ENCODE measurements at regions not wholly inside any gene's neighbourhood (a gene's known extent, or its start where the extent isn't known, plus 50 kb on each side); places are given as distances from the start of the nearest gene placed in this dataset.

- no peak for DNase-seq
Measured at GRCh38 chr1:59225594-59226316, 71.1 kb upstream of the FGGY start.

- no peak for DNase-seq
Measured at GRCh38 chr1:59229138-59229537, 67.8 kb upstream of the FGGY start.

GRCh38 chr1:59230622-59231021 is 66.3 kb upstream of the FGGY start:
- DNase-seq: peak; percentile 23

GRCh38 chr1:59232216-59232615 is 64.7 kb upstream of the FGGY start:
- DNase-seq: peak; percentile 92

GRCh38 chr1:59233444-59233843 is 63.5 kb upstream of the FGGY start:
- no peak for DNase-seq

- no peak for DNase-seq
Measured at GRCh38 chr1:59236721-59237545, 60.0 kb upstream of the FGGY start.

- DNase-seq: peak; percentile 72
Measured at GRCh38 chr1:59237900-59238299, 59.0 kb upstream of the FGGY start.

GRCh38 chr1:59238333-59238934 is 58.5 kb upstream of the FGGY start:
- peak; percentile 92 for DNase-seq

- DNase-seq: peak; percentile 86
Measured at GRCh38 chr1:59238993-59239392, 57.9 kb upstream of the FGGY start.

- no peak for DNase-seq
Measured at GRCh38 chr1:59241909-59242308, 55.0 kb upstream of the FGGY start.

- DNase-seq: no peak
Measured at GRCh38 chr1:59242370-59242769, 54.5 kb upstream of the FGGY start.

- peak; percentile 91 for DNase-seq
Measured at GRCh38 chr1:59243550-59243949, 53.3 kb upstream of the FGGY start.

GRCh38 chr1:59243978-59244377 is 52.9 kb upstream of the FGGY start:
- no peak for DNase-seq

GRCh38 chr1:59244891-59245290 is 52.0 kb upstream of the FGGY start:
- DNase-seq: no peak

Data from NCI-H69 (cell line).